NCI-H2029 (cell line): ENCODE measurements at regions not wholly inside any gene's neighbourhood (a gene's known extent, or its start where the extent isn't known, plus 50 kb on each side); places are given as distances from the start of the nearest gene placed in this dataset.

Experiments used
- DNase-seq: peaks from one replicate; lab custom pipeline; 2025; lab: John Stamatoyannopoulos, UW

GRCh38 chr4:11342401-11342800 is 86.3 kb downstream of the HS3ST1 start:
- DNase-seq: no peak

DNA sequence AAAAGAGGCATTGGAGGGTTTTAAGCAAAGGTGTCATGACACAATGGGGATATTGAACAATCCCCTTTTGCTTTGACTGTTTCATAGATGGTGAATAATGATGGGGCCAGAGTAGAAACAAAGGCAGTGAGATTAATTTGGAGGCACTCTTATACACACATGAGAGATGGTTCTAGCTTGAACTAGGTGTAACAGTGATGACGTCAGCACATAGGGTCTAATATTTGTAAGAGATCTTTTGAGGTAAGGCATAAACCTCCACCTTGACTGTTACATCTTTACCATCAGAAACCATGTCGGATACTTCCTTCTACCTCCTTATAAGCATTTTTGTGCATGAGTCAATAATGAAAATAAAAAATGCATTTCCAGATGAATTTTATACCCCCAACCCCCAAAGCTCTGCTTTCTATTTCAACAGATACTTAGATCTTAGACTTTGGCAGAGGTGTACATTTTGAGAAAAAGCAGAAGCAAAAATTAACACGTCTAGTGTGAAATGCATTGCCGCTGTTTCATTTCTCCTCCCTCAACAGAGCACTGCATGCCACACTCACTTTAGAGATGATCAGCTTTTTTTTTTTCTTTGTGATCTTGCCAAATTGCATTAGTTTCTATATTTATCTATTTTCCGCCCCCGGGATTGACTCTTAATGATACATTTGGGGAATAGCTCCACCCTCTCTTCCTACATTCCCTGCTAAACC is 87.2 kb downstream of the HS3ST1 start:
- no peak for DNase-seq

- DNase-seq: peak; percentile 58
Observed at GRCh38 chr4:11338956-11339782, 89.5 kb downstream of the HS3ST1 start.

DNA sequence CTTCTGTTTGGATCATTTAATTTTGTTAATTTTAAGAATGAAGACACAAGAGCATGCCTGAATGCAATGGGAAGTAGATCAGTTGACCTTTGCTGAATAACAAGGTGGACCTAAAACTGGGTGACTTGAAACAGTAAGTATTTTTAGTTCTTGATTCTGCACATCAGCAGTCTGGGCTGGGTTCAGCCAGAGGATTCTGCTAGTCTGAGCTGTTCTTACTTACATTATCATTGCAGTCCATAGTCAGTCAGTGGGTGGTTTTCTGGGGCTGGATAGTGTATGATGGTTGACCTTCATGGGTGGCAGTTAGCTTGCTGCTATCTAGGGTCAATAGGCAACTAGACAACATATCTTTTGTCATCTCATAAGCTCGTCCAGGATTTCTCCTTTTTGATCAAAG is 91.4 kb downstream of the HS3ST1 start:
- DNase-seq: no peak

DNA sequence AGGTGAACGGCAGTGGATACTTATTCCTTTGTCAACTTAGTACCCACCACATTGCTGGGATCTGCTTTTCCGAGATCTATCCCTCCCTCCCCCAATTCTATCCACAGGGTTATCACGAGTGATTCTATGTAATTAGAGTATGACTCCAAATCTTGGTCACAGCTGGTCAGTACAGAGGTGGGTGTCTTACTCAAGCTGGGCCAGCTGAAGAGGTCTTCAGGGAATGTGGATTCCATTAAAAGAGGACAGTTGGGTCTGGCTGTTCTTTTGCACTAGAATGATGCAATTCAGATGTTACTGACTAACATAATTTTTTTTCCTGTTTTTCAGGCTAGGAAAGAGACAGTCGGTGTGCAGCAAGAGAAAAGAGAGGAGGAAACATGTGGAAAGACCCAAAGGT is 92.3 kb downstream of the HS3ST1 start:
- no peak for DNase-seq

DNA sequence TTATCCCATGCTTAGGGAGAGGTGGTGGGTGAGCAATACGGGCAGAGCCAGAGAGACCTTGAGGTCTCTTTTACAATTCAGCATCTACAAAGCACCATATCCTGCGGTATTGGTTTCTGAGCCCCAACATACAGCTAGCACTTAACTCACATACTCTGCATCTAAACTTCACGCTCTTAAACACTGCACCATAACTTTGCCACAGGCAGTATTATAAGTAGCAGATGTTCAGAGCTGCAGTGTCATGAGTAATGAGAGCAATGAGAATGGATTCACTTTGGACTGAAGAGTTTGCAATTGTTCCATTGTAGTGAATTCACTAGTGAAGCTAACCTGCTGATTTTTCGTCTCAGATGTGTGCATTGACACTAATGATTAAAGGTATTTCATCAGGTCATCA is 93.8 kb downstream of the HS3ST1 start:
- no peak for DNase-seq

GRCh38 chr4:11328401-11328800 is 100.3 kb downstream of the HS3ST1 start:
- DNase-seq: no peak

GRCh38 chr4:11326021-11326420 is 102.7 kb downstream of the HS3ST1 start:
- peak; percentile 73 for DNase-seq

- no peak for DNase-seq
Observed at GRCh38 chr4:11323771-11324170, 104.9 kb downstream of the HS3ST1 start.

- no peak for DNase-seq
Observed at GRCh38 chr4:11313157-11313943, 115.3 kb downstream of the HS3ST1 start.

DNA sequence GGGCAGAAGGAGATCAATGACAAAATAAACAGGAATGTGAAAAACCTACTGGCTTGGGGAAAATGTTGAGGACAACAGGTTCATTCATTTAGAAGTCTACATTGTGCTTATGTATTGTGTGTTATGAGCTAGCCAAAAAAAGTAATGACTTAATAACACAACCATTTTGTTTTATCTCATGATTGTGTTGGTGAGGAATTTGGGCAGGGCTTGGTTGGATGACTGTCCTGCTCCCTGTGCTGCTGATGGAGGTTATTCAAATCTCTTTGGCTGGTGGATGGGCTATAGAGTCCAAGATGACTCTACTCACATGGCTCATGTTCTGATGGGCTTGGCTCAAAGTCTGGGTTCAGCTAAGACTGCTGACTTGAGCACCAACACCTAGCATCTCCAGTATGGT is 116.3 kb downstream of the HS3ST1 start:
- DNase-seq: no peak

GRCh38 chr4:11301075-11301660 is 127.5 kb downstream of the HS3ST1 start:
- no peak for DNase-seq

GRCh38 chr4:11299836-11300235 is 128.9 kb downstream of the HS3ST1 start:
- DNase-seq: no peak

DNA sequence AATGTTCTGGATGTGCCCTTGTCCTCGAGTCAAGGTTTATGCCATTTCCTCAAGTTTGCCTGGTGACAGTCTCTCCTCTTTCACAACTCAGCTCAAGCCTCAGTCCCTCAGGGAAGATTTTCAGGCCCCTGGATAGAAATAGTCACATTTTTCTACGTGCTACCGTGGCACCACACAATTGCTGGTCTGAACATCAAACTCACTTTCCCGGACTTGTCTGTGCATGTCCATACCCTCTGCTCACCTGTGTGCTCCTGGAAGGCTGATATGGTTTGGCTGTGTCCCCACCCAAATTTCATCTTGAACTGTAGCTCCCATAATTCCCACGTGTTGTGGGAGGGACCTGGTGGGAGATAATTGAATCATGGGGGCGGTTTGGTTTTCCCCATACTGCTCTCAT is 129.7 kb downstream of the HS3ST1 start:
- DNase-seq: no peak

DNA sequence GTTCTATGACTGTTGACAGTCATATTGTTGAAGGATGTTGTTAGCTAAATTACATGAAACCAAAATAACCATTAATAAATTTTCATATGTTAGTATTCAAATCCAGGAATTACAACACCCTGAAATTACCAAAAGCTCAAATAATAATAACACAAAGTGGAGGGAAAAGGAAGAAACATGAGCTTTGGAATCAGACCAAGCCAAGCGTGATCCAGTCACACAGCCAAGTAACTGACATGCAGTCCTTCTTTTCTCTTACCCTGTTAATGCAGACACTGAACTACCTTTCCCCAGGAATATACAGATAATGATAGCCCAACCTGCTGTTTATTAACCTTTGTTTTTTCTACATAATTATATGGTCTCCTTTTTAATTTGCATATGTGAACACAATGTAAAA is 130.2 kb downstream of the HS3ST1 start:
- no peak for DNase-seq

DNA sequence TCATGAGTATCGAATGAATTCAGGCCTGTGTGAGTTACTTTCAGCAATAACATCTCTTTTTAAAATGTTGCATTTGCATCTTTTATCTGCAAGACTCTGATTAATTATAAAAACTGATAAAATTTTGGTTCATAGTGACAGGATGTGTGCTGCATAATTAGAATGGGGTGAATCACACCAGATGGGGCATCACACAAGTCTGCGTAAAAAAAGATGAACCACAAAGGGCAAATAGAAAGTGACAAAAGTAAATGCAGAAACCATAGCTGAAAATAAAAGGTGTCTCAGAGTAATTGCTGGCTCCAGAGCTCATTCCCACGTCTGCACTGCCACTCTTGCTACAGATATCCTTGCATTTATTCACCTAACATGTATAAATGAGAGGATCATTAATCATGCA is 131.1 kb downstream of the HS3ST1 start:
- no peak for DNase-seq

- no peak for DNase-seq
Observed at GRCh38 chr4:11297201-11297600, 131.5 kb downstream of the HS3ST1 start.

DNA sequence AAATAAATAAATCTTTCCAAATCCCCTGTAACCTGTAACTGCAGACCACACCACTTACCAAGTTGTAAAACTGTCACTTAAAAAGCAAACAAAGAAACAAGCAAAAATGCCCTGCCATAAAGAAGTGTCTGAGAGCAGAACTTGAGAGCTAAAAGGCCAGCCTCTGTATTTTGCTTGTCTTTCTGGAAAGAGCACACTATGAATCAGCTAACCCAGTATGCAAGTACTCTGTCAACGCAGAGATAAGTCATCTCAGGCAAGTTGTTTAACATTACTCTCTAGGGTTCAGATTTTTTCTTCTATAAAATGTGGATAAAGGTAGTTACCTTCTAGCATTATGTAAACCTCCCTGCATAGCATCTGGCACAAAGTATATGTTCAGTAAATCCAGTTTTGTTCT is 134.8 kb downstream of the HS3ST1 start:
- DNase-seq: no peak

DNA sequence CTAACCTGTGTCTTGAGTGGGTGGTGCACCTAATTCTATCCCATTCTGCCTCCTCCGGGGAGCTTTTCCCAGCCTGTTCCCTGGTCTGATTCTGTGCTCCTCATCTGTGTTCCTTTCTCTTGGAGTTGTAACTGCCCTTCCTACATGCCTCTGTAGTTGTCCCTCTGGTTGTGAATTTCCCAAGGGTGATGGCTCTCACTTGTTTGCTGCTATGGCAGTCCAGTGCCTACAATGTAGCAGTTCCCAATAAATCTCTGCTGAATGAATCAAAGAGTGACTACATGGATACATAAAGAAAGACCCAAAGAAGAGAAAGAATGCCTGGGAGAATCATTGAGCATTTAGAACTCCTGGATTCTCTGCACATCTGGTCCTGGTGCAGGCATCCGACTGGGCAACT is 141.6 kb downstream of the HS3ST1 start:
- no peak for DNase-seq

DNA sequence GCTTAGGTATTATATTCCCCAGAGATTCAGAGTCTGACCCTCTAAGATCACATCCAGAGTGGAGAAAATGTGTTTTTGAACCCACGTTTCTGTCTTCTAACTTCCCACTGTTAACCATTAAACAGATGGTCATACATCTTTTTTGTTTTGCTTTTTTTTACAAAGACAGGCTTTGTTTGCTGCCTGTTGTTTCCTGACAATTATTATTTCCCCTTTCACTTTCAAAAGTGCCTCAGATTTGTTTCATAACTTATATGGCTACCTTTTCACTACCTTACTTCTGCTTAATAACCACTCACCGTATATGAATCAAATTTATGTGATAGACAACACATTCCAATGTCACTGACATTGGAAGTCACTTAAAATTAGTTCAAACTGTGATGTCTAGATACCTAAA is 142.2 kb downstream of the HS3ST1 start:
- DNase-seq: no peak

DNA sequence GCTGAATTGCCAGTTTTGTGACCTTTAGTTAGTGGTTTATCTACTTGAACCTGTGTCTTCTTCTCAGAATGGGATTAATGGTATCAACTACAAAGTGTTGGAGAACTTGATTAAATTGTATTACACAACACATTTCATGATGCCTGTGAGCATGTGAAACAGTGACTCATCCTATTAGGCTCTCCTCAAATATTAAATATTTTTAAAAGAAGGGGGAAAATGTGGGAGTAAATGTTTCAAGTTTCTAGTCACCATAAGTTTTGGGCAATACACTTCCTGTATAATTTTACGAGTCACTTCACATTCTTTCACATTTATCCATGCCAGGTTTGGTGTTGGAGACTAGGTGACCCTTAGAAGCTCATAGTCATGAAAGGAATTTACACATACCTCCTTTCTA is 147.0 kb downstream of the HS3ST1 start:
- no peak for DNase-seq

GRCh38 chr4:11271263-11271662 is 157.4 kb downstream of the HS3ST1 start:
- no peak for DNase-seq
